K562 (cell line): ENCODE measurements at regions not wholly inside any gene's neighbourhood (a gene's known extent, or its start where the extent isn't known, plus 50 kb on each side); places are given as distances from the start of the nearest gene placed in this dataset.

Source experiments
- FOS ChIP-seq: IDR thresholded peaks from 3 replicates; pipeline ENCODE4 v1.6.1; 2011; ENCODE audit not compliant: insufficient read length; ENCODE audit errors: extremely low read depth
- FOSL1 ChIP-seq: fragments of 200-800 bp; sonication (Bioruptor generic); conservative IDR thresholded peaks from 2 replicates; pipeline ENCODE4 v1.6.1; 2016; ENCODE audit warnings: missing genetic modification characterization, missing compliant biosample characterization
- FOXK1 ChIP-seq: sonication (generic); formaldehyde crosslinking; IDR thresholded peaks from 2 replicates; pipeline ENCODE4 v1.8.0; 2022; ENCODE audit warnings: missing genetic modification reagents, mild to moderate bottlenecking, borderline replicate concordance
- KAT7 ChIP-seq: sonication (generic); formaldehyde crosslinking; IDR thresholded peaks from 2 replicates; pipeline ENCODE4 v1.8.0; 2022; ENCODE audit warnings: missing genetic modification reagents, mild to moderate bottlenecking, borderline replicate concordance
- MCM7 ChIP-seq, 2 experiments: fragments of 450-650 bp; IDR thresholded peaks; 2 replicates each; pipeline ENCODE4 v1.6.1; 2016 to 2018
- NR2C1 ChIP-seq, 2 experiments: fragments of 450-650 bp; IDR thresholded peaks; 2 replicates each; pipeline ENCODE4 v1.6.1; 2017; ENCODE audit warnings: mild to moderate bottlenecking in 2 of 2, antibody characterized with exemption in 1 of 2, inconsistent platforms in 1 of 2, missing compliant biosample characterization in 1 of 2, missing genetic modification characterization in 1 of 2
- NR2F6 ChIP-seq: fragments of 450-650 bp; formaldehyde crosslinking; IDR thresholded peaks from 2 replicates; pipeline ENCODE4 v1.4.0; 2020; ENCODE audit warnings: mild to moderate bottlenecking
- POLR2A ChIP-seq: fragments of 450-650 bp; conservative IDR thresholded peaks from 2 replicates; pipeline ENCODE4 v1.6.1; 2016
- SMAD3 ChIP-seq: fragments of 450-650 bp; formaldehyde crosslinking; conservative IDR thresholded peaks from 2 replicates; pipeline ENCODE4 v1.4.0; 2020; ENCODE audit warnings: mild to moderate bottlenecking
- TCF3 ChIP-seq: sonication (generic); formaldehyde crosslinking; IDR thresholded peaks from 2 replicates; pipeline ENCODE4 v1.4.0; 2020; ENCODE audit warnings: mild to moderate bottlenecking, missing genetic modification reagents
- YBX1 ChIP-seq: fragments of 450-650 bp; IDR thresholded peaks from 2 replicates; pipeline ENCODE4 v1.7.1; 2016; ENCODE audit warnings: mild to moderate bottlenecking
- ZNF589 ChIP-seq: fragments of 200-800 bp; sonication (Bioruptor generic); IDR thresholded peaks from 2 replicates; pipeline ENCODE4 v1.6.1; 2016; ENCODE audit warnings: low read depth, missing genetic modification characterization, missing compliant biosample characterization
- TF ChIP-seq, protein P1 (sequence below), 3 experiments: IDR thresholded peaks in 2 of 3; conservative IDR thresholded peaks in 1 of 3; 2 replicates each; pipeline ENCODE4 v1.5.1; 2011 to 2012; ENCODE audit warnings: low read length in 3 of 3, mild to moderate bottlenecking in 3 of 3, control low read depth in 2 of 3, improper control_type of control experiment in 1 of 3, inconsistent platforms in 1 of 3, low read depth in 1 of 3, mixed read lengths in 1 of 3, moderate library complexity in 1 of 3; ENCODE audit not compliant: insufficient read depth in 2 of 3

DNA sequence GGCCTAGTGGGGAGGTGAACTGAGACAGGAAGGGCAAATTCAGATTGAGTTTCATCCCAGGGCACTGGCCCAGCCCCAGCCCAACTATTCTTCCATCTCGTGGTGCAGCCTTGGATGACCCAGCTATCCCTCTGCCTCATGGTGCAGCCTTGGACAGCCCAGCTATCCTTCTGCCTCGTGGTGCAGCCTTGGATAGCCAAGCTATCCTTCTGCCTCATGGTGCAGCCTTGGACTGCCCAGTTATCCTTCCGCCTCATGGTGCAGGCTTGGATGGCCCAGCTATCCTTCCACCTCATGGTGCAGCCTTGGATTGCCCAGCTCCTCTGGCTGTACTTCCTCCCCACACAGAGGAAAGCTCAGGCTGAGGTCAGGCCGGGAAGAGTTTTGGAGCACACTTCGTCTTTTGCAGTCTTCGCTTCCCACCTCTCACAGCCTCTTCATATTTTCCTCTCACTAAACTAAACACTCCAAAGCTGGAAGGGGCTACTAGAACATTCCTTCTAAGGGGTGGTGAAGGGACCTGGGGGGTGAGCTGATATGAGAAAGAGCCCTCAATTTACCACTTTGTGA is 69.8 kb upstream of the TTC34 start:
- TF ChIP-seq POLR2A (no peak), MCM7 (IDR thresholded peaks at IDR 0.05) (no peak), NR2F6 (no peak), FOSL1 (tag) (no peak), SMAD3 (CRISPR knock-in tag) (no peak), YBX1 (no peak), NR2C1 (IDR thresholded peaks at IDR 0.05) (no peak), NR2C1 (tag; IDR thresholded peaks at IDR 0.05) (no peak), FOS (no peak), ZNF589 (no peak), TCF3 (CRISPR knock-in tag) (no peak), FOXK1 (CRISPR knock-in tag) (no peak), KAT7 (CRISPR knock-in tag) (no peak)
- TF ChIP-seq, protein P1, sequence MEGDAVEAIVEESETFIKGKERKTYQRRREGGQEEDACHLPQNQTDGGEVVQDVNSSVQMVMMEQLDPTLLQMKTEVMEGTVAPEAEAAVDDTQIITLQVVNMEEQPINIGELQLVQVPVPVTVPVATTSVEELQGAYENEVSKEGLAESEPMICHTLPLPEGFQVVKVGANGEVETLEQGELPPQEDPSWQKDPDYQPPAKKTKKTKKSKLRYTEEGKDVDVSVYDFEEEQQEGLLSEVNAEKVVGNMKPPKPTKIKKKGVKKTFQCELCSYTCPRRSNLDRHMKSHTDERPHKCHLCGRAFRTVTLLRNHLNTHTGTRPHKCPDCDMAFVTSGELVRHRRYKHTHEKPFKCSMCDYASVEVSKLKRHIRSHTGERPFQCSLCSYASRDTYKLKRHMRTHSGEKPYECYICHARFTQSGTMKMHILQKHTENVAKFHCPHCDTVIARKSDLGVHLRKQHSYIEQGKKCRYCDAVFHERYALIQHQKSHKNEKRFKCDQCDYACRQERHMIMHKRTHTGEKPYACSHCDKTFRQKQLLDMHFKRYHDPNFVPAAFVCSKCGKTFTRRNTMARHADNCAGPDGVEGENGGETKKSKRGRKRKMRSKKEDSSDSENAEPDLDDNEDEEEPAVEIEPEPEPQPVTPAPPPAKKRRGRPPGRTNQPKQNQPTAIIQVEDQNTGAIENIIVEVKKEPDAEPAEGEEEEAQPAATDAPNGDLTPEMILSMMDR (IDR thresholded peaks at IDR 0.05 in 2 of 3, conservative IDR thresholded peaks at IDR 0.05 in 1 of 3; ENCODE audit: insufficient read depth in 2 of 3, low read depth in 1 of 3, low read length in 3 of 3), result no peak
